ENCODE measurements at regions not wholly inside any gene's neighbourhood (a gene's known extent, or its start where the extent isn't known, plus 50 kb on each side); places are given as distances from the start of the nearest gene placed in this dataset.
"Not testable (repeated sequence)": the region's sequence is repeated elsewhere in the genome, so short reads cannot be mapped to it uniquely, and the experiment has no call there.

DNA sequence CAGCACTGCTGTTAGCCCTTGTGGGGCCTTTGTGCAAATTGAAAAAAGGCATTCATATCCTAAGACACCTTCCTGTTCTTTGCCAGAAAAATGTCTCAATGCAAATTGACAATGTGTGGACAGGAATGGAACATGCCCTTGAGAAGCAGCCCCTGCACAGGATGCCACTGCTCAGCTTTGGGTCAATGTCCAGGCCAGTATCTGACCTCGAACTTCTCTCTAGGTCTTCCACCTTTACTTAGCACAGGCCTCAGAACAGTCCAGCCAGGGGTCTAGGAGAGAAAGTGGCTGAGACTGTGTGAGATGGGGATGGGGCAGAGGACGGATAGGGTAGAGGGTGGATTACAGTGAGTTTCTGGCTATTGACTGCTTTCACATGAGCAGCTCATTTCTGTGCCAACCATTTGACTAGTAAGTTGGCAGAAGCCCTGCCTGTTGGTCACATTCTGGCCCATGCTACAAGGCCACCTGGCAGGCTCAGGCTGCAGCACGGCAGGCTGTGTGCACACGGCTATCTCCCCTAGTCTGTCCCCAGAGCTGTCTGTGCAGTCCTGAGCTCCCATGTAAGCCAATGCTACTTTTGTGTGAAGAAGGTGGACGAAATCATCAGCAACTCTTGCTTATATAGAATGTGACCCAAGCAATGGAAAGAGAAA, 254.5 kb upstream of the PLGLB1 start:
- not testable (repeated sequence) for DNase-seq

- DNase-seq: not testable (repeated sequence)
Measured at GRCh38 chr2:87276673-87277072, 255.0 kb upstream of the PLGLB1 start.

DNA sequence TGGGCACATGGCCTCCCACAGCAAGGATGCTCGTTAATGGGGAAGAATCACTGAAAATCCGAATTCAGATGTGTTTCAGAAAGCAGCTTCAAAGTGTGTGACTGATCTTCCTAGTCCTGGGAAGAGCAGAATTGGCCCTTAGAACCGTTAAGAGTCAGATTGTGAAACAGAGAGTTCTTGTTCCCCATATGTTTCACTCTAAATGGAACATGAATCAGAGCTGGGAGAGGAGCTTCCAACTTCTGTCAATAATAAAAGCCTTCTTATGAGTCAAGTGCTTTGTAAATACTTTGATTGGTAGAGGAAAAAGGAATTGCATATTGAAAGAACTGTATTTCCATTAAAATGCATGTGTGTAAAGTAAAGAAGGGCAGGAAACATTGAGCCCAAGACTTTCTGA, 256.1 kb upstream of the PLGLB1 start:
- DNase-seq: not testable (repeated sequence)

DNA sequence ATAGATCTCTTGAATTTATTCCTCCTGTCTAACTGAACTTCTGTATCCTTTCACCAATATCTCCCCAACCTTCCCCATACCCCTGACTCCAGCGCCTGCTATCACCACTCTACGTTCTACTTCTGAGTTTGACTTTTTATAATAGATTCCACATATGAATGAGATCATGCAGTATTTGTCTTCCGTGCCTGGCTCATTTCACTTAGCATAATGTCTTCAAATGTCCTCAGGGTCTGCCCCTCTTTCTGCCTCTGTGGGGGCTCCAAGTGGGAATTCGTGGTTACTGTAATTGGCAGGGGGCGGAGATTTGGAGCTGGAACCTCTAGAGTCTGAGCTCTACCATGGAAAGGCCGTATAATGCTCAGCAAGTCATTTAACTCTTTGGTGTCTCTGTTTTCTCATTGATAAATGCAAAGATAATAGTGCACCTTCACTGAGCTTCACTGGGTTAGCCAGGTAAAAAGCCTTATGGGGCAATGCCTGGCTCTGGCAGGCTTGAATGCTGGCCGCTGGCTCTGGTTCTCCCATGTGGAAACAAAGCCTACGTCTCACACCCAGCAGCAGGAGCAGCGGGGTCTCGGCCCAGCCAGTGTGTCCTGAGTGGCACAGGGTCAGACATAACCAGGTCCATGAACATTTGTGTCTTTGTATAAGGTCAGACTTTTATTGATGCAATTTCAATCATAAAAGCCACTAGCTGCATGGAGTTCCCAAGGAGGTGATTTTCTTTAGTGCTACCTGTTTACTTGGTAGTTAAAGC, 259.1 kb upstream of the PLGLB1 start:
- not testable (repeated sequence) for DNase-seq

DNA sequence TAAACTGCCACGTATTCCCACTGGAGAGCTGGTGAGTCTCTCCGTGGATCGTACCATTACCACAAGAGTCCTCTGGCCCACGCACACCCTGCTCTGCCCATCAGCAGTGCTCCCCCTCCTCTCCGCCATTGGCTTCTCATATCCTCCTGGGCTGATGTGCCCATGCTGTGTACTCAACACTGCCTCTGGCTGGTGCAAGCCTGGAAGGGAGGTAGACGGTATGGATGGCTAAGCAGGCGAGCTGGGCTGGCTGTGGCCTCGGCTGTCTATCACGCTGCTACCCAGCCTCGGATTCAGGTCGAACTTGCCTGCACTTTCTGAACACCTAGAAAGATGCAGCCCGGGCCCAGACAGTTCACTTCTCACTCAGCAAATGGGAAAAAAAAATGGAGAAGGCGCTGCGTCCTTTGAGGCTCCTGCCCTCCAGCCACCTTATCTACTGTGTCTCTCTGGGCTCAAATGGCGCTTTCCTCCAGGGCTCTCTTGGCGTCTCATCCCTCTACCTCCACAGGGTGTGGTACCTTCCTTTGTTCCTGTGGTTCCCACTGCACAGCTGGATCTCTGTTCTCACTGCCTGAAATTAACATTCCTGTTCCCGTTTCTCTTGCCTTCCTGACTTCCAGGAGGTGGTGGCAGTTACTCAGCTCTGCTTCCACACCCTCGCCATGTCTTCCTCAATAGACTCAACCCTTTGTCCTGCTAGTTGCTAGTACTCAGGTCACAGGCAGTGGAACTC, 262.3 kb upstream of the PLGLB1 start:
- not testable (repeated sequence) for DNase-seq

GRCh38 chr2:87284471-87284772, 262.8 kb upstream of the PLGLB1 start:
- not testable (repeated sequence) for DNase-seq

GRCh38 chr2:87285139-87285538, 263.5 kb upstream of the PLGLB1 start:
- not testable (repeated sequence) for DNase-seq

GRCh38 chr2:87290566-87291307, 269.1 kb upstream of the PLGLB1 start:
- not testable (repeated sequence) for DNase-seq

GRCh38 chr2:87291400-87292200, 270.0 kb upstream of the PLGLB1 start:
- not testable (repeated sequence) for DNase-seq

DNA sequence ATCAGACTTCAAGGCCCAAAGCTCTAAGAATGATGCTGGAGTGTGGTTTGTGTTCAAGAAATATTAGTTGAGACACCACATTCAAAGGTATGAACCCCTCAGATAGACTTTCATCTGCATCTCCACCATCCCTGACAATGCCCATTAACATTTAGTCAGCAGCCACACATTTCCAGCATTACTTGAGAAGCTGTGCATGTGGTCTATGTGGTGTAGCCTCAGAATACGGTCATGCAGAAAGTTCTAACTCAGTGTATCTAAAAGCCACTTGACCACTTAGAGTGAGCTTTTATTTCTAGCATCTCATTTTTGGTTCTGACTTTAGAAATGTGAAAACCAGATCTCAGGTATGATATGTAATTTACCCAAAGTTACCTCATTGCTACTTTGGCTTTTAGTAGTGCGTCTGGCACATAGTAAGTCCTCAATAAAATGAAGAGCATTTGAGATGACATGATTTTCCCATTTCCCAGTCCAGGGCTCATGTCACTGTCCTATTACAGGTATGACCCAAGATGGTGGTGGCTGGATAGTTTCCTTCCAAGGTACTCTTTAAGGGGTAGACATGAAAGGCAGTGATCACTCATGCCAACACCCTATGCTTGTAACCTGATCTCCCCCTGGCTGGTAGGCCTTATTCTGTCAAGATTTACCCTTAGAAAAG, 272.4 kb upstream of the PLGLB1 start:
- DNase-seq: not testable (repeated sequence)

GRCh38 chr2:87295135-87295534, 273.5 kb upstream of the PLGLB1 start:
- not testable (repeated sequence) for DNase-seq

- DNase-seq: not testable (repeated sequence)
Measured at GRCh38 chr2:87301349-87301748, 279.7 kb upstream of the PLGLB1 start.

DNA sequence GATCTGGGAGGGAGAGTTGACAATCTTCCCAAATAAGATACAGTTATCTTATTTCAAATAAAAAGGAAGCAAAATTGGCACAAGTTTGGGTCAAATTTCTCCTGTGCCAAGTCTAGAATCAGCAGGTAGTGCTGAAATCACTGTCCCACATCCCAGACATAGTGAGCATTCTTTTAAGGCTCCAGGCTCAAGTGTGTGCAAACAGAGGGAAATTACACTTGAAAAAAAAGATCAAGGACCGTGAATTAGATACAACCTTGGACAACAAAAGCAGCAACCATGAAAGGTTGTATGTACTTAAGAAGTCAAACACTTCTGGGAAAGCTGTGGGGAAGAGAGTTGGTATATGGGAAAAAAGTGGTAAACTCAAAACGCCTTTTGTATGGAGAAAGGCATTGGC, 280.2 kb upstream of the PLGLB1 start:
- DNase-seq: not testable (repeated sequence)

GRCh38 chr2:87308621-87309020, 287.0 kb upstream of the PLGLB1 start:
- not testable (repeated sequence) for DNase-seq

GRCh38 chr2:87309785-87310184, 288.1 kb upstream of the PLGLB1 start:
- not testable (repeated sequence) for DNase-seq

GRCh38 chr2:87311896-87312441, 290.3 kb upstream of the PLGLB1 start:
- DNase-seq: not testable (repeated sequence)

- not testable (repeated sequence) for DNase-seq
Measured at GRCh38 chr2:87314622-87315021, 293.0 kb upstream of the PLGLB1 start.

DNA sequence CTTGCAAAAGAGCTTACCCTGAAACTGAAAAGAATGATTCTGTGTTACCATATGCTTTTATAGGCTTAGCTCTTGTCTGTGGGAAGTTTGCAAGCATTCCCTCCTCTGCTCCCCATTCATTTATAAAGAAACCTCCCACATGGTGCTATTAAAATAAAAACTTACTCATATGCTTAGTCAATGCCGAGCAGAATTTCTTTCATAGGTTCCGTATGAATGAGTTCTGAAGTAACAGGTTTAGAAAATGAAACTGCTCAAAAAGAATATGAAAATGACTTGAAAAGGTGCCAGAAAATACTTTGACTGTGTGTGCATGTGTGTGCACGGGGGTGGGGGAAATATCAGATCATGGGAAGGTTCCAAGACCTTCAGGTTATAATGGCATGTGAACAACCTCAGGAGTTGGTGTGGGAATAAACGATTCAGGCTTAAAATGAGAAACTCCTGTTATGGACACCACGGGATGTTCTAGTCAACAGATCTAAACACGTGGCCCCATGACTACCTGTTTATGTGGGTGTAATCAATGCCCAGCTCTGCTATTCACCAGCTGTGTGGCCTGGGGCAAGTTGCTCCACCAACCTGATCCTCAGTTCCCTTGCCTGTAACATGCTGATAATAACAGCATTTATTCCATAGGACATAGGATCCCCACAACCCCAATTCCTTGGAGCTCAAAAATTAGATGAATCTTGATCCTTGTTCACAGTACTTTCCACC, 293.7 kb upstream of the PLGLB1 start:
- DNase-seq: not testable (repeated sequence)

- not testable (repeated sequence) for DNase-seq
Measured at GRCh38 chr2:87317193-87317592, 295.5 kb upstream of the PLGLB1 start.

- not testable (repeated sequence) for DNase-seq
Measured at GRCh38 chr2:87318814-87319491, 297.3 kb upstream of the PLGLB1 start.

All from activated T-cell treated with anti-CD3 and anti-CD28 coated beads, Interleukin-2, amount 50 U/mL, for 1 hour (primary cell).